GM12891 (cell line): ENCODE measurements at regions not wholly inside any gene's neighbourhood (a gene's known extent, or its start where the extent isn't known, plus 50 kb on each side); places are given as distances from the start of the nearest gene placed in this dataset.
A peak's percentile ranks its signal among the peaks of the same experiment; 100 is the strongest.
"Not testable (repeated sequence)": the region's sequence is repeated elsewhere in the genome, so short reads cannot be mapped to it uniquely, and the experiment has no call there.

Experiments
- DNase-seq: peaks from one replicate; pipeline ENCODE4 v3.0.0; 2011; ENCODE audit warnings: low spot score; ENCODE audit not compliant: insufficient read length
- FAIRE-seq: peaks from 2 replicates; lab custom pipeline; 2011; peaks lifted over from hg19 to GRCh38; lab: Jason Lieb, UNC
- PAX5 ChIP-seq: IDR thresholded peaks from 2 replicates; pipeline ENCODE4 v1.6.1; 2011; ENCODE audit warnings: low read length, moderate library complexity, mild to moderate bottlenecking; ENCODE audit not compliant: insufficient read depth, severe bottlenecking
- POLR2A ChIP-seq: IDR thresholded peaks from 2 replicates; pipeline ENCODE4 v1.6.1; 2011; ENCODE audit warnings: low read depth, low read length, control low read depth
- POLR2AphosphoS5 ChIP-seq: IDR thresholded peaks from 2 replicates; pipeline ENCODE4 v1.6.1; 2011; ENCODE audit warnings: low read depth, low read length, control low read depth
- POU2F2 ChIP-seq: IDR thresholded peaks from 2 replicates; pipeline ENCODE4 v1.6.1; 2011; ENCODE audit warnings: low read depth, mild to moderate bottlenecking, control low read depth, low read length, moderate library complexity
- SPI1 ChIP-seq: IDR thresholded peaks from 2 replicates; pipeline ENCODE4 v1.6.1; 2011; ENCODE audit warnings: low read depth, low read length, control low read depth
- TAF1 ChIP-seq: IDR thresholded peaks from 2 replicates; pipeline ENCODE4 v1.6.1; 2011; ENCODE audit warnings: low read depth, low read length, control low read depth

- TF ChIP-seq PAX5 (no peak), POLR2A (no peak), SPI1 (no peak), TAF1 (no peak), POU2F2 (no peak), POLR2AphosphoS5 (no peak)
- FAIRE-seq (no peak), DNase-seq (no peak)
Measured at GRCh38 chr10:22158426-22158825, 59.4 kb downstream of the EBLN1 start.

GRCh38 chr10:22156750-22157149 is 61.1 kb downstream of the EBLN1 start:
- DNase-seq (no peak), FAIRE-seq (no peak)
- TF ChIP-seq PAX5 (no peak), SPI1 (no peak), TAF1 (no peak), POU2F2 (no peak), POLR2A (no peak), POLR2AphosphoS5 (no peak)

GRCh38 chr10:22152403-22152802 is 65.4 kb downstream of the EBLN1 start:
- DNase-seq (no peak), FAIRE-seq (no peak)
- TF ChIP-seq PAX5 = no peak
- no peak for TF ChIP-seq TAF1
- TF ChIP-seq POLR2AphosphoS5 = no peak
- TF ChIP-seq POLR2A = no peak

- TF ChIP-seq TAF1 (no peak), POLR2AphosphoS5 (no peak), PAX5 (no peak), SPI1 (no peak), POLR2A (no peak), POU2F2 (no peak)
- no peak for FAIRE-seq
- no peak for DNase-seq
Measured at GRCh38 chr10:22150842-22151241, 67.0 kb downstream of the EBLN1 start.

GRCh38 chr10:22148961-22149360 is 68.9 kb downstream of the EBLN1 start:
- FAIRE-seq = no peak
- no peak for TF ChIP-seq POLR2AphosphoS5
- no peak for TF ChIP-seq TAF1
- no peak for TF ChIP-seq PAX5
- TF ChIP-seq SPI1 = no peak
- TF ChIP-seq POLR2A = no peak
- DNase-seq = no peak

GRCh38 chr10:22145873-22146272 is 71.9 kb downstream of the EBLN1 start:
- not testable (repeated sequence) for DNase-seq, FAIRE-seq

GRCh38 chr10:22137542-22137941 is 80.3 kb downstream of the EBLN1 start:
- FAIRE-seq = no peak

GRCh38 chr10:22135591-22135990 is 82.2 kb downstream of the EBLN1 start:
- DNase-seq (no peak), FAIRE-seq (no peak)
- TF ChIP-seq TAF1 (no peak), PAX5 (no peak), POU2F2 (no peak), POLR2AphosphoS5 (no peak), POLR2A (no peak), SPI1 (no peak)

More at GRCh38 chr10:22137542-22137941, 80.3 kb downstream of the EBLN1 start:
- TF ChIP-seq TAF1 = no peak
- no peak for TF ChIP-seq SPI1
- no peak for TF ChIP-seq POLR2AphosphoS5
- TF ChIP-seq POLR2A = no peak
- TF ChIP-seq PAX5 = no peak
- TF ChIP-seq POU2F2 = no peak
- DNase-seq = no peak

GRCh38 chr10:22133749-22134624 is 83.8 kb downstream of the EBLN1 start:
- peak; percentile 66 for FAIRE-seq

GRCh38 chr10:22130824-22131223 is 87.0 kb downstream of the EBLN1 start:
- not testable (repeated sequence) for DNase-seq, FAIRE-seq

More at GRCh38 chr10:22133749-22134624, 83.8 kb downstream of the EBLN1 start:
- TF ChIP-seq POLR2A = no peak
- TF ChIP-seq POLR2AphosphoS5 = no peak
- TF ChIP-seq SPI1 = 0 out of 2 replicates have a peak, but pooled peaks have one; percentile 1
- peak; percentile 31 for DNase-seq

GRCh38 chr10:22129612-22130011 is 88.2 kb downstream of the EBLN1 start:
- FAIRE-seq, DNase-seq: not testable (repeated sequence)

GRCh38 chr10:22121181-22121580 is 96.6 kb downstream of the EBLN1 start:
- FAIRE-seq, DNase-seq: not testable (repeated sequence)

GRCh38 chr10:22120072-22120471 is 97.7 kb downstream of the EBLN1 start:
- not testable (repeated sequence) for DNase-seq, FAIRE-seq

GRCh38 chr10:22119575-22119974 is 98.2 kb downstream of the EBLN1 start:
- DNase-seq, FAIRE-seq: not testable (repeated sequence)
